GM12891 (cell line): ENCODE measurements at regions not wholly inside any gene's neighbourhood (a gene's known extent, or its start where the extent isn't known, plus 50 kb on each side); places are given as distances from the start of the nearest gene placed in this dataset.

Experiments
- POLR2AphosphoS5 ChIP-seq: IDR thresholded peaks from 2 replicates; pipeline ENCODE4 v1.6.1; 2011; ENCODE audit warnings: low read depth, low read length, control low read depth
- POU2F2 ChIP-seq: IDR thresholded peaks from 2 replicates; pipeline ENCODE4 v1.6.1; 2011; ENCODE audit warnings: low read depth, mild to moderate bottlenecking, control low read depth, low read length, moderate library complexity

GRCh38 chr21:36534656-36535055, 54.7 kb upstream of the CLDN14 start:
- TF ChIP-seq POLR2AphosphoS5 (0 out of 2 replicates have a peak, but pooled peaks have one; percentile 41), POU2F2 (no peak)
